ENCODE measurements at regions not wholly inside any gene's neighbourhood (a gene's known extent, or its start where the extent isn't known, plus 50 kb on each side); places are given as distances from the start of the nearest gene placed in this dataset.

- DNase-seq (ENCODE audit: low spot score) = no peak
Measured at GRCh38 chr1:239879321-239880170, 212.1 kb upstream of the FMN2 start.

GRCh38 chr1:239882967-239883366 lies 208.7 kb upstream of the FMN2 start:
- no peak for DNase-seq (ENCODE audit: low spot score)

- DNase-seq (ENCODE audit: low spot score) = no peak
Measured at GRCh38 chr1:239884796-239885195, 206.9 kb upstream of the FMN2 start.

GRCh38 chr1:239886266-239886665 lies 205.4 kb upstream of the FMN2 start:
- no peak for DNase-seq (ENCODE audit: low spot score)

GRCh38 chr1:239888639-239889038 lies 203.0 kb upstream of the FMN2 start:
- no peak for DNase-seq (ENCODE audit: low spot score)

- DNase-seq (ENCODE audit: low spot score) = no peak
Measured at GRCh38 chr1:239891621-239892358, 199.9 kb upstream of the FMN2 start.

- no peak for DNase-seq (ENCODE audit: low spot score)
Measured at GRCh38 chr1:239892602-239893001, 199.1 kb upstream of the FMN2 start.

GRCh38 chr1:239893127-239893731 lies 198.5 kb upstream of the FMN2 start:
- DNase-seq (ENCODE audit: low spot score) = peak; percentile 62

GRCh38 chr1:239896569-239896968 lies 195.1 kb upstream of the FMN2 start:
- DNase-seq (ENCODE audit: low spot score) = no peak

GRCh38 chr1:239896980-239897379 lies 194.7 kb upstream of the FMN2 start:
- DNase-seq (ENCODE audit: low spot score) = no peak

- no peak for DNase-seq (ENCODE audit: low spot score)
Measured at GRCh38 chr1:239897458-239897857, 194.2 kb upstream of the FMN2 start.

GRCh38 chr1:239898062-239898730 lies 193.5 kb upstream of the FMN2 start:
- peak; percentile 79 for DNase-seq (ENCODE audit: low spot score)

GRCh38 chr1:239899747-239900146 lies 191.9 kb upstream of the FMN2 start:
- no peak for DNase-seq (ENCODE audit: low spot score)

GRCh38 chr1:239906394-239906793 lies 185.3 kb upstream of the FMN2 start:
- DNase-seq (ENCODE audit: low spot score) = no peak

- peak; percentile 65 for DNase-seq (ENCODE audit: low spot score)
Measured at GRCh38 chr1:239909898-239910297, 181.8 kb upstream of the FMN2 start.

- DNase-seq (ENCODE audit: low spot score) = no peak
Measured at GRCh38 chr1:239912471-239912870, 179.2 kb upstream of the FMN2 start.

- DNase-seq (ENCODE audit: low spot score) = no peak
Measured at GRCh38 chr1:239913141-239913585, 178.5 kb upstream of the FMN2 start.

GRCh38 chr1:239914751-239915231 lies 176.9 kb upstream of the FMN2 start:
- DNase-seq (ENCODE audit: low spot score) = peak; percentile 61

GRCh38 chr1:239918634-239919033 lies 173.0 kb upstream of the FMN2 start:
- no peak for DNase-seq (ENCODE audit: low spot score)

GRCh38 chr1:239920214-239920613 lies 171.5 kb upstream of the FMN2 start:
- DNase-seq (ENCODE audit: low spot score) = no peak

- peak; percentile 63 for DNase-seq (ENCODE audit: low spot score)
Measured at GRCh38 chr1:239922778-239923522, 168.7 kb upstream of the FMN2 start.

All from H4 (cell line).